AG08396 (cell line): ENCODE measurements at regions not wholly inside any gene's neighbourhood (a gene's known extent, or its start where the extent isn't known, plus 50 kb on each side); places are given as distances from the start of the nearest gene placed in this dataset.

Source experiments
- DNase-seq: peaks from one replicate; pipeline ENCODE4 v3.0.0; 2012; ENCODE audit warnings: low spot score, mixed read lengths

- DNase-seq = no peak
Observed at GRCh38 chr5:82806513-82806912, 270.7 kb downstream of the TMEM167A start.

GRCh38 chr5:82804155-82804690 is 273.0 kb downstream of the TMEM167A start:
- no peak for DNase-seq

GRCh38 chr5:82802954-82803353 is 274.2 kb downstream of the TMEM167A start:
- no peak for DNase-seq

- DNase-seq = no peak
Observed at GRCh38 chr5:82800826-82801225, 276.4 kb downstream of the TMEM167A start.

GRCh38 chr5:82799361-82800077 is 277.7 kb downstream of the TMEM167A start:
- DNase-seq = no peak

GRCh38 chr5:82798676-82799075 is 278.5 kb downstream of the TMEM167A start:
- no peak for DNase-seq

- DNase-seq = no peak
Observed at GRCh38 chr5:82796643-82797416, 280.4 kb downstream of the TMEM167A start.

GRCh38 chr5:82794876-82795275 is 282.3 kb downstream of the TMEM167A start:
- no peak for DNase-seq

- peak; percentile 25 for DNase-seq
Observed at GRCh38 chr5:82793808-82794419, 283.3 kb downstream of the TMEM167A start.

GRCh38 chr5:82792096-82792495 is 285.1 kb downstream of the TMEM167A start:
- no peak for DNase-seq

GRCh38 chr5:82789095-82789494 is 288.1 kb downstream of the TMEM167A start:
- DNase-seq = no peak

GRCh38 chr5:82786748-82787147 is 290.4 kb downstream of the TMEM167A start:
- DNase-seq = no peak

GRCh38 chr5:82785882-82786509 is 291.2 kb downstream of the TMEM167A start:
- no peak for DNase-seq

- DNase-seq = no peak
Observed at GRCh38 chr5:82785456-82785855, 291.7 kb downstream of the TMEM167A start.

GRCh38 chr5:82784521-82784920 is 292.7 kb downstream of the TMEM167A start:
- no peak for DNase-seq

GRCh38 chr5:82777106-82777505 is 300.1 kb downstream of the TMEM167A start:
- no peak for DNase-seq

- no peak for DNase-seq
Observed at GRCh38 chr5:82772281-82772680, 304.9 kb downstream of the TMEM167A start.

- no peak for DNase-seq
Observed at GRCh38 chr5:82766206-82766605, 311.0 kb downstream of the TMEM167A start.

GRCh38 chr5:82765765-82766164 is 311.4 kb downstream of the TMEM167A start:
- DNase-seq = no peak

- no peak for DNase-seq
Observed at GRCh38 chr5:82760856-82761255, 316.3 kb downstream of the TMEM167A start.

GRCh38 chr5:82758881-82759280 is 318.3 kb downstream of the TMEM167A start:
- no peak for DNase-seq

- no peak for DNase-seq
Observed at GRCh38 chr5:82754759-82755158, 322.4 kb downstream of the TMEM167A start.
